Prostate gland (tissue), 2 donors: ENCODE measurements at regions not wholly inside any gene's neighbourhood (a gene's known extent, or its start where the extent isn't known, plus 50 kb on each side); places are given as distances from the start of the nearest gene placed in this dataset.

Experiments used
- POLR2A ChIP-seq: fragments of 450-650 bp; IDR thresholded peaks from one replicate; pipeline ENCODE4 v1.6.1; 2016; ENCODE audit warnings: antibody characterized with exemption, mild to moderate bottlenecking
- POLR2AphosphoS5 ChIP-seq: sonication (generic); formaldehyde crosslinking; IDR thresholded peaks from one replicate; pipeline ENCODE4 v1.6.1; 2017; ENCODE audit warnings: antibody characterized with exemption
- TF ChIP-seq, protein P1 (sequence below), 4 experiments: fragments of 200-600 bp in 2 of 4; fragments of 450-650 bp in 2 of 4; sonication (generic) in 2 of 4; IDR thresholded peaks; 1 replicate in 3 of 4; 2 replicates in 1 of 4; pipeline ENCODE4 v1.5.1; 2016 to 2019; ENCODE audit warnings: antibody characterized with exemption in 4 of 4, mild to moderate bottlenecking in 2 of 4, moderate library complexity in 2 of 4

- TF ChIP-seq POLR2AphosphoS5 (no peak), POLR2A (no peak)
- TF ChIP-seq, protein P1, sequence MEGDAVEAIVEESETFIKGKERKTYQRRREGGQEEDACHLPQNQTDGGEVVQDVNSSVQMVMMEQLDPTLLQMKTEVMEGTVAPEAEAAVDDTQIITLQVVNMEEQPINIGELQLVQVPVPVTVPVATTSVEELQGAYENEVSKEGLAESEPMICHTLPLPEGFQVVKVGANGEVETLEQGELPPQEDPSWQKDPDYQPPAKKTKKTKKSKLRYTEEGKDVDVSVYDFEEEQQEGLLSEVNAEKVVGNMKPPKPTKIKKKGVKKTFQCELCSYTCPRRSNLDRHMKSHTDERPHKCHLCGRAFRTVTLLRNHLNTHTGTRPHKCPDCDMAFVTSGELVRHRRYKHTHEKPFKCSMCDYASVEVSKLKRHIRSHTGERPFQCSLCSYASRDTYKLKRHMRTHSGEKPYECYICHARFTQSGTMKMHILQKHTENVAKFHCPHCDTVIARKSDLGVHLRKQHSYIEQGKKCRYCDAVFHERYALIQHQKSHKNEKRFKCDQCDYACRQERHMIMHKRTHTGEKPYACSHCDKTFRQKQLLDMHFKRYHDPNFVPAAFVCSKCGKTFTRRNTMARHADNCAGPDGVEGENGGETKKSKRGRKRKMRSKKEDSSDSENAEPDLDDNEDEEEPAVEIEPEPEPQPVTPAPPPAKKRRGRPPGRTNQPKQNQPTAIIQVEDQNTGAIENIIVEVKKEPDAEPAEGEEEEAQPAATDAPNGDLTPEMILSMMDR (IDR thresholded peaks at IDR 0.05) = no peak
Observed at GRCh38 chr10:128537834-128538330, 411.7 kb upstream of the MKI67 start.
